Tibial nerve (tissue), 4 donors: ENCODE measurements at regions not wholly inside any gene's neighbourhood (a gene's known extent, or its start where the extent isn't known, plus 50 kb on each side); places are given as distances from the start of the nearest gene placed in this dataset.

ENCODE experiments used
- DNase-seq, 2 donors: peaks; one replicate each; pipeline ENCODE4 v3.0.0-alpha.2; 2019; ENCODE audit warnings: low spot score in 2 of 2
- H3K27ac ChIP-seq, 4 donors: fragments of 200-600 bp; sonication (generic) in 3 of 4; one replicate each; pipeline ENCODE4 v1.5.1; 2017 to 2019; ENCODE audit warnings: mild to moderate bottlenecking in 1 of 4
- H3K27me3 ChIP-seq, 2 donors: fragments of 200-600 bp; sonication (generic) in 1 of 2; one replicate each; pipeline versions ENCODE4 v1.5.1 to v1.6.0; 2017 to 2019
- H3K36me3 ChIP-seq, 3 donors: fragments of 200-600 bp; sonication (generic); one replicate each; pipeline ENCODE4 v1.5.1; 2018 to 2019
- H3K4me1 ChIP-seq, 4 donors: fragments of 200-600 bp; sonication (generic) in 3 of 4; one replicate each; pipeline ENCODE4 v1.5.1; 2017 to 2019
- H3K4me3 ChIP-seq, 4 donors: fragments of 200-600 bp; sonication (generic) in 3 of 4; one replicate each; pipeline ENCODE4 v1.5.1; 2017 to 2019; ENCODE audit warnings: mild to moderate bottlenecking in 1 of 4, moderate library complexity in 1 of 4
- H3K9me3 ChIP-seq, 4 donors: fragments of 200-600 bp; sonication (generic) in 3 of 4; one replicate each; pipeline ENCODE4 v1.5.1; 2017 to 2019
- CTCF ChIP-seq, 5 experiments: fragments of 200-600 bp in 3 of 5; fragments of 450-650 bp in 2 of 5; sonication (generic) in 3 of 5; IDR thresholded peaks; one replicate each; pipeline ENCODE4 v1.5.1; 2016 to 2019; ENCODE audit warnings: antibody characterized with exemption in 5 of 5, mild to moderate bottlenecking in 3 of 5, moderate library complexity in 2 of 5
- EP300 ChIP-seq, 2 donors: sonication (generic); formaldehyde crosslinking; IDR thresholded peaks; one replicate each; pipeline ENCODE4 v1.6.1; 2017; ENCODE audit warnings: antibody characterized with exemption in 2 of 2, mild to moderate bottlenecking in 1 of 2
- POLR2A ChIP-seq, 2 donors: fragments of 450-650 bp; IDR thresholded peaks; one replicate each; pipeline ENCODE4 v1.6.1; 2017; ENCODE audit warnings: antibody characterized with exemption in 2 of 2, mild to moderate bottlenecking in 2 of 2, moderate library complexity in 2 of 2
- WGBS, 2 donors: methylation state at CpG; one replicate each; pipeline ENCODE4 v1.1.5; 2018; 5-methylcytosine and 5-hydroxymethylcytosine counted together

- WGBS, 2 donors = 35 to 39% methylated on average over 6 of the region's 6 CpGs
- peak overlapping the region; percentile 26 to 79 (median 71) for H3K27ac ChIP-seq
These were observed 150.3 kb upstream of the ARHGAP5 start for GRCh38 chr14:31926652-31927347.

GRCh38 chr14:31927348-31927832, 149.7 kb upstream of the ARHGAP5 start:
- DNase-seq = no peak
- Histone ChIP-seq H3K4me1 (peaks cover 0 to 18% (median 12%) of the 10 kb centered on the region in 4 donors), H3K4me3 (no peak overlapping the region), H3K27me3 (no peaks in the 10 kb centered on the region), H3K9me3 (no peaks in the 10 kb centered on the region), H3K27ac (peak overlapping the region; percentile 26 to 79 (median 71)), H3K36me3 (no peaks in the 10 kb centered on the region)
- WGBS, 2 donors = 13 to 17% methylated on average over 6 of the region's 6 CpGs
- TF ChIP-seq EP300 (IDR thresholded peaks at IDR 0.05) = no peak
- TF ChIP-seq POLR2A (IDR thresholded peaks at IDR 0.05) = no peak
- no peak for TF ChIP-seq CTCF (IDR thresholded peaks at IDR 0.05)

More at GRCh38 chr14:31926652-31927347, 150.3 kb upstream of the ARHGAP5 start:
- Histone ChIP-seq H3K4me3 (no peak overlapping the region), H3K9me3 (no peaks in the 10 kb centered on the region), H3K27me3 (no peaks in the 10 kb centered on the region), H3K36me3 (no peaks in the 10 kb centered on the region), H3K4me1 (peaks cover 0 to 18% (median 12%) of the 10 kb centered on the region in 4 donors)
- TF ChIP-seq EP300 (IDR thresholded peaks at IDR 0.05) = no peak
- TF ChIP-seq CTCF (IDR thresholded peaks at IDR 0.05) = no peak
- no peak for TF ChIP-seq POLR2A (IDR thresholded peaks at IDR 0.05)
- no peak for DNase-seq

GRCh38 chr14:31930070-31930469, 147.0 kb upstream of the ARHGAP5 start:
- H3K4me1 ChIP-seq = peaks cover 0 to 19% (median 12%) of the 10 kb centered on the region in 4 donors
- no peaks in the 10 kb centered on the region for H3K36me3 ChIP-seq
- no peak overlapping the region for H3K4me3 ChIP-seq
- 78 to 100% methylated on average over 1 of the region's 1 CpG for WGBS, 2 donors
- DNase-seq = no peak
- no peak for TF ChIP-seq CTCF (IDR thresholded peaks at IDR 0.05)
- no peak for TF ChIP-seq EP300 (IDR thresholded peaks at IDR 0.05)
- no peak for TF ChIP-seq POLR2A (IDR thresholded peaks at IDR 0.05)
- H3K9me3 ChIP-seq = no peaks in the 10 kb centered on the region
- H3K27ac ChIP-seq = no peak overlapping the region
- H3K27me3 ChIP-seq = no peaks in the 10 kb centered on the region

- H3K27me3 ChIP-seq = no peaks in the 10 kb centered on the region
- 70 to 87% methylated on average over 3 of the region's 3 CpGs for WGBS, 2 donors
- no peak for DNase-seq
- H3K4me3 ChIP-seq = no peak overlapping the region
- no peaks in the 10 kb centered on the region for H3K9me3 ChIP-seq
- H3K4me1 ChIP-seq = peaks cover 0 to 23% (median 12%) of the 10 kb centered on the region in 4 donors
- no peak for TF ChIP-seq EP300 (IDR thresholded peaks at IDR 0.05)
- no peak for TF ChIP-seq CTCF (IDR thresholded peaks at IDR 0.05)
- TF ChIP-seq POLR2A (IDR thresholded peaks at IDR 0.05) = no peak
- H3K27ac ChIP-seq = no peak overlapping the region
- H3K36me3 ChIP-seq = no peaks in the 10 kb centered on the region
These were observed 146.4 kb upstream of the ARHGAP5 start for GRCh38 chr14:31930493-31931240.

- Histone ChIP-seq H3K4me3 (no peak overlapping the region), H3K36me3 (no peaks in the 10 kb centered on the region), H3K27ac (no peak overlapping the region), H3K27me3 (no peaks in the 10 kb centered on the region), H3K9me3 (no peaks in the 10 kb centered on the region), H3K4me1 (peaks cover 0 to 10% (median 3%) of the 10 kb centered on the region in 4 donors)
- WGBS, 2 donors = 91 to 93% methylated on average over 5 of the region's 5 CpGs
- TF ChIP-seq EP300 (IDR thresholded peaks at IDR 0.05) (no peak), POLR2A (IDR thresholded peaks at IDR 0.05) (no peak), CTCF (IDR thresholded peaks at IDR 0.05) (no peak)
- DNase-seq = no peak
These were observed 144.4 kb upstream of the ARHGAP5 start for GRCh38 chr14:31932675-31933074.
